ENCODE measurements at regions not wholly inside any gene's neighbourhood (a gene's known extent, or its start where the extent isn't known, plus 50 kb on each side); places are given as distances from the start of the nearest gene placed in this dataset.

- no peak for DNase-seq
These were observed 91.6 kb downstream of the ZC3H11B start for GRCh38 chr1:219521325-219521724.

- DNase-seq: no peak
These were observed 92.7 kb downstream of the ZC3H11B start for GRCh38 chr1:219520241-219520640.

- no peak for DNase-seq
These were observed 94.0 kb downstream of the ZC3H11B start for GRCh38 chr1:219518907-219519248.

DNA sequence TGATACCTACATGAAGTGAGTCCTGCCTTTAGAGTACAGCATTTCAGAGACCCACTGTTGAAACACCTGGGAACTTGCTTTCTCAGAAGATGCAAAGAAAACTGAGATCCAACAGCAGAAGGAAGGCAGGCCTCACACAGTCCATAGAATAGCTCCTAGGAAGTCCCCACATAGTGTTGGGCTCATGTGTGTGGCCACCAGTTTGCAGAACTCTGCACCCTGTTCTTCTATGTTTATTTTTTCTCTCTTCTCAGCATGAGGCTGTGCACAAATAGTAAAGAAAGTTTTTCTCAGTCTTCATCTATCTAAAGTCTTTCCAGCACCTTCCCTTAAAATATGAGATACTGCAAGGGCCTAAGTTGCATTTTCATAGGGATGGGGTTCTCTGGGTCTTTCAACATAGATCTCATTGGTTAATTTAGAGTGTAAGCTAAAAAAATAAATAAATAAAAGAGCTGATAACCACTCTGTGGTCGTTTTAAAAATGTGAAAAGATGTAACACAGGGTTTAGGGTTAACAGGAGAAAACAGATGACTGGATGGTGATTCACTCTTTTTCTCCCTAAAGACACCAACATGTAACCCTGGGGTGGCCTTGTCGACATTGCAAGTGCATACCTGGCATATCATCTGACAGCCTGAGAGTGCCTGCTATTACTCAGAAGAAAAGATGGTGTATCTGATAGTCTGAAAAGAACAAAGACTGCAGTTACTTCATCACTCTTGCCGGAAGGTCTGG, 94.6 kb downstream of the ZC3H11B start:
- peak; percentile 62 for DNase-seq

GRCh38 chr1:219517031-219517430, 95.9 kb downstream of the ZC3H11B start:
- DNase-seq: no peak

DNA sequence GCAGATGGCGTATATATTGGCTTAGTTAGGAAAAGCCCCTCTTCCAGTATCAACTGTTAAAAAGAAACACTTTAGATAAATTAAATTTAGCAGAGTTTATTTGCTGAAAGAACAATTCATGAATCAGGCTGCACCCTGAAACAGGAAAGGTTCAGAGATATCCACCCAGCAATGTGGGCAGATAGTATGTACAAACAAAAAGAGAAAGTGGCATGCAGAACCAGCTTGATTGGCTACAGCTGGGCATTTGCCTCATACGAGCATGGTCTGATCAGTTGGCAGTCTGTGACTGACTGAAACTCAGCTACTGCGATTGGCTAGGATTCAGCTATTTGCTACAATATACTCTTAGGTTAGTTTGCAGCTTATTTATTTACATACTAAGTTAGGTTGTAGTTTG, 98.2 kb downstream of the ZC3H11B start:
- DNase-seq: no peak

GRCh38 chr1:219507437-219507836, 105.5 kb downstream of the ZC3H11B start:
- DNase-seq: no peak

GRCh38 chr1:219506936-219507335, 106.0 kb downstream of the ZC3H11B start:
- no peak for DNase-seq

- no peak for DNase-seq
These were observed 106.4 kb downstream of the ZC3H11B start for GRCh38 chr1:219506473-219506899.

DNA sequence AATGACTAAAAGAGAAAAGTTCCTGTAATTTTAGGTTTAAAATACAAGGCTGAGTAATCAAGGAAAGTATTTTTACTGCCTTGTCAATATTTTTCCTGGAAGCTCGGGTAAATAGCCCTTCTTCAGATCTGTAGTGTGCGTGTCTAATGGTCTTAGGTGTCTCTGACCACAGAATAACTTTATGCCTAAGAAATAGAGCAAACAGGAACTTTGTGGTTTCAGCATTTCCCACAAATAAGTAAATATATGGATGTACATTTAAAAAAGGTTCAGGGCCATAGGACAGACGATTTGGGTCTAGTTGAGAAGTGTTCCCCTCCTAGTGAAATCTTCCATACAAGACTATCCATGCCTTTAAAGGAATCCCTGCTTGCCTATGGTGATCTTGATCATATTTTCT, 107.0 kb downstream of the ZC3H11B start:
- no peak for DNase-seq

DNA sequence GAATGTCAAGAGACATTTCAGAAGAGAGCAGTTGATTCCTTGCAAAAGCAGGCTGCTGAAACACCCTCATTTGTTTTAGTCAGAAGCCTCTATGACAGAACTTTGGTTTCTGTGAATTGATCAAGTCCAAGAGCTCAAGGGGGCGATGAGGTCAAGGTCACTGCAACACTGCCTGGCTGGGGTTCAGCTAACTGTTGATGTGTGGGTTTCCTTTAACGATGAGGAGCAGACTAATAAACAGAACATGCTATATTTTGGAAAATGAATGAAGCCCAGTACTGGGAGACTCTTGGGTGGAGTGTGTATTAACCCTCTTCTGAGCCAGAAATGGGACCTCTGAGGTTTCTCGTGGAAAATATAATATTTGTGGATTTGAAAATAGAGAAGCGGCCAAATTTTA, 109.3 kb downstream of the ZC3H11B start:
- DNase-seq: no peak

- DNase-seq: no peak
These were observed 112.5 kb downstream of the ZC3H11B start for GRCh38 chr1:219500327-219500897.

DNA sequence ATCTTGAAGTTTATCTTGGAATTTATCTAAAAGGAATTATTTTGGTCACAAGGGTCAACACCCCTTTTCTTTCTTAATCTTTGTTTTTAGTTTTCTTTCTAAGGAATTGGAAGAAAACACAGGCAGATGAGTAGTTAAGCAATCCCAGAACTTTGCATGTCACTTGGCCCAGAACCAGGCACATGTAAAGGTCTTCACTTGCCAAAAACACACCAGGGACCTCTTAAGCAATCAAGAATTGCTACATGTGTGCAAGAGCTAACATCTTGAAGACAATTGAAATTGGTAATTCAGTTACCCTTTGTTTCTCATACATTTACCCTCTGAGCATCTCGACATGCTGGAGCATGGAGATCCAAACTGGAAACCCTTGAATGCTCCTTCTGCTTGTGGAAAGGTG, 114.2 kb downstream of the ZC3H11B start:
- no peak for DNase-seq

GRCh38 chr1:219495737-219496408, 117.0 kb downstream of the ZC3H11B start:
- DNase-seq: no peak

DNA sequence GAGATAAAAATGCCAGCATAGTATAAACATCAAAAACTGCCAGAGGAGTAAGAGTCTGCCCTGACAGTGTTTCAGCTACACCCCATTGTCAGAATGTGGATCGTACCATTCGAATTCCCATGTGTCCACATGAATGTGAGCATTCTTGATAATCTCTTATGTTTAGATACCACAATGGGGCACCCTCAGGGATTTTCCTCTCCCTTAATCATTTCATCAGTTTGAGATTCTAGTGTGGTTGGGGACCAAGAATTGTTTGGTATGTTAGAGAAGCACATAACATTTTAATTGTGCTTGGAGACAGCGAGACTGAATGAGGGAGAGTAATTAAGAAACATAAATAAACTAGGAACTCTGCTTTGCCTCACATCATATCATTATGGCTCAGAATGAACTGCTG, 120.2 kb downstream of the ZC3H11B start:
- peak; percentile 26 for DNase-seq

GRCh38 chr1:219490566-219490965, 122.3 kb downstream of the ZC3H11B start:
- no peak for DNase-seq

- DNase-seq: no peak
These were observed 123.3 kb downstream of the ZC3H11B start for GRCh38 chr1:219489636-219490035.

GRCh38 chr1:219488275-219488674, 124.6 kb downstream of the ZC3H11B start:
- DNase-seq: no peak

DNA sequence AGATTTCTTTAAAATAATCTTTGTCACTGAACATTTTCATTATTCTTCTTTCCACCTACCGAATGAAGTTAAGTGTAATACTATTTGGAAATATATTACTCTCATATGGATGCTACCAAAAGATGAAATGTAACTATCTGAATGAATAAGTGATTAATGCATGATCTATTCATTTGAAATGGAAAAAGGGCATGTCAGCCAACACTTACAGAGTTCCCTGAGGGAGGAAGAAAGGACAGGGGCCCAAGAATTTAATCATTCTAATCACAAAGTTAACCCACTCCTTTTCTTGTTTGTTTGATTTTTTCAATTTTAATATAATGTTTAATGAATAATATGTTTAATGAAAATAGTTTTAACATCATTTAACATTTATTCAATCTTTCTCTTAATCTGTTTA, 129.4 kb downstream of the ZC3H11B start:
- DNase-seq: no peak

DNA sequence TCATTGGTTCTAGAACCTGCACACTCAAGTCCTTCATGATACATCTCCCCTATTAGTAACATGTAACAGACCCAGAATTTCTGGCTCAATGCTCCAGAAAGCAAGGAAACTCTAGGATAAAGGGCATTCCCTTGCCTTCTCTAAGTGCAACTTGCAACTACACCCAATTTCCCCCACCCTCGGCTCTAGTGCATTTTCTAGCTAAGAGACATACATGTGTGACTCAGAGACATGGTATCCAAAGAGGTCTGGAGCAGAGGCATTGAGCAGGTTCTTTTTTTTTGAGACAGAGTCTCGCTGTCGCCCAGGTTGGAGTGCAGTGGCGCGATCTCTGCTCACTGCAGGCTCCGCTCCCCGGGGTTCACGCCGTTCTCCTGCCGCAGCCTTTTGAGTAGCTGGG, 132.9 kb downstream of the ZC3H11B start:
- DNase-seq: no peak

DNA sequence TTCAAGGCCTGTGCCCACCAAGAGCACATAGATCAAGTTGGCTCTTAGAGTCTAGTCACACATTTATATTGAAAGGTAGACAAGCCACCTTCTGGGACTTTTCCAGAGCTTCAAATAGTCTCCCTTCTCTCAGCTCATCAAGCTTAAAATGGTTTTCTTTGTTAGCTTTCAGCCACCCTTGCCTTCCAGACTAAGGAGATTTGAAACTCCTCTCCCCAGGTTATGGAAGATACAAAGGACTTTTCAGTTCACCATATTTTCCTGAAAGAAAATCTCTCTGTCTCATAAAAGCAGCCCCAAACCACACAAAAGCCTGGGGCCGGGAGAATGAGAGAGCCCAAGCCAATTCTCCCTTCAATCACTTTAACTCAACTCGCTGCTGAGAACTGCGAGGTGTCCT, 134.1 kb downstream of the ZC3H11B start:
- DNase-seq: no peak

GRCh38 chr1:219477861-219478260, 135.0 kb downstream of the ZC3H11B start:
- DNase-seq: no peak

- no peak for DNase-seq
These were observed 136.2 kb downstream of the ZC3H11B start for GRCh38 chr1:219476716-219477115.

DNA sequence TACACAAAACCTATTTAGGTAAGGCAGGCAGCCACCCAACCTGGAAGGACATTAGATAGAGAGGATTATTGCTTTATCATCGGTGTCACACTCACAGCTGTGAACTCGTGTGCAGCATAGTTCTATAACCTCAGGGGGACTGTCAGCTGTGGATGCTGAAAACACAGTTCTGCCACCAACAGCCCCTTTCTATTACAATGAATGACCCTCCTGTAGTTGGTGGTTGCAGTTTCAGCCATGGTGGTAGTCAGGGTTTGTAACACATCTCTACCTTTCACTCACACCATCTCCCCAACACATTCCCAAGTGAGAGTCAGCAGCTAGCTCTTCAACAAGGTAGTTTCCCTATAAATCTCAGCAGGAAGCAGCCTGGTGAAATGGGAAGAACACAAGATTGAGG, 136.8 kb downstream of the ZC3H11B start:
- DNase-seq: no peak
